HFFc6 (cell line): ENCODE measurements at regions not wholly inside any gene's neighbourhood (a gene's known extent, or its start where the extent isn't known, plus 50 kb on each side); places are given as distances from the start of the nearest gene placed in this dataset.

ENCODE experiments used
- DNase-seq: peaks from one replicate; pipeline ENCODE4 v3.0.0-alpha.2; 2018
- H3K27ac Mint-ChIP-seq: 2 replicates; pipeline ENCODE4 v1.8.0; 2020; ENCODE audit warnings: mild to moderate bottlenecking, mixed read lengths
- H3K27me3 Mint-ChIP-seq: 2 replicates; pipeline ENCODE4 v1.8.0; 2021; ENCODE audit warnings: mild to moderate bottlenecking, moderate library complexity, mixed read lengths; ENCODE audit not compliant: insufficient read depth
- H3K36me3 Mint-ChIP-seq: 2 replicates; pipeline ENCODE4 v1.8.0; 2021; ENCODE audit warnings: low read depth, mixed read lengths
- H3K4me1 Mint-ChIP-seq: 2 replicates; pipeline ENCODE4 v1.8.0; 2020; ENCODE audit warnings: low read depth, mixed read lengths
- H3K4me3 Mint-ChIP-seq: 2 replicates; pipeline ENCODE4 v1.8.0; 2020; ENCODE audit warnings: mild to moderate bottlenecking, moderate library complexity, mixed read lengths
- H3K9me3 Mint-ChIP-seq: 2 replicates; pipeline ENCODE4 v1.8.0; 2020; ENCODE audit warnings: mild to moderate bottlenecking, mixed read lengths
- CTCF ChIP-seq: fragments of 200-600 bp; sonication (generic); IDR thresholded peaks from 2 replicates; pipeline ENCODE4 v1.5.0; 2021; ENCODE audit warnings: antibody characterized with exemption, mild to moderate bottlenecking

- Mint-ChIP-seq H3K27me3 (peaks cover 15% of the 10 kb centered on the region), H3K4me1 (no peaks in the 10 kb centered on the region), H3K36me3 (peaks cover 6% of the 10 kb centered on the region), H3K4me3 (no peak overlapping the region), H3K27ac (no peak overlapping the region), H3K9me3 (peaks cover 7% of the 10 kb centered on the region)
- DNase-seq: no peak
- TF ChIP-seq CTCF: no peak
Measured at GRCh38 chr2:61588566-61588965, 50.4 kb upstream of the XPO1 start.
